ENCODE measurements at regions not wholly inside any gene's neighbourhood (a gene's known extent, or its start where the extent isn't known, plus 50 kb on each side); places are given as distances from the start of the nearest gene placed in this dataset.
A peak's percentile ranks its signal among the peaks of the same experiment; 100 is the strongest.

- DNase-seq (ENCODE audit: low read depth): no peak
Measured at GRCh38 chr5:167880420-167880819, 411.0 kb upstream of the WWC1 start.

- no peak for DNase-seq (ENCODE audit: low read depth)
Measured at GRCh38 chr5:167881041-167881440, 410.4 kb upstream of the WWC1 start.

- DNase-seq (ENCODE audit: low read depth): no peak
Measured at GRCh38 chr5:167886196-167886595, 405.2 kb upstream of the WWC1 start.

GRCh38 chr5:167888393-167888792 is 403.1 kb upstream of the WWC1 start:
- DNase-seq (ENCODE audit: low read depth): no peak

- peak; percentile 30 for DNase-seq (ENCODE audit: low read depth)
Measured at GRCh38 chr5:167889276-167889675, 402.2 kb upstream of the WWC1 start.

- DNase-seq (ENCODE audit: low read depth): no peak
Measured at GRCh38 chr5:167892352-167893115, 398.9 kb upstream of the WWC1 start.

- no peak for DNase-seq (ENCODE audit: low read depth)
Measured at GRCh38 chr5:167893271-167893670, 398.2 kb upstream of the WWC1 start.

GRCh38 chr5:167894631-167895472 is 396.6 kb upstream of the WWC1 start:
- DNase-seq (ENCODE audit: low read depth): no peak

GRCh38 chr5:167895899-167896659 is 395.4 kb upstream of the WWC1 start:
- DNase-seq (ENCODE audit: low read depth): peak; percentile 26

GRCh38 chr5:167896814-167897213 is 394.6 kb upstream of the WWC1 start:
- no peak for DNase-seq (ENCODE audit: low read depth)

- no peak for DNase-seq (ENCODE audit: low read depth)
Measured at GRCh38 chr5:167897371-167897770, 394.1 kb upstream of the WWC1 start.

GRCh38 chr5:167898361-167899042 is 392.9 kb upstream of the WWC1 start:
- peak; percentile 52 for DNase-seq (ENCODE audit: low read depth)

GRCh38 chr5:167899490-167900070 is 391.9 kb upstream of the WWC1 start:
- peak; percentile 81 for DNase-seq (ENCODE audit: low read depth)

GRCh38 chr5:167900340-167900935 is 391.0 kb upstream of the WWC1 start:
- no peak for DNase-seq (ENCODE audit: low read depth)

- DNase-seq (ENCODE audit: low read depth): no peak
Measured at GRCh38 chr5:167902298-167902697, 389.1 kb upstream of the WWC1 start.

- DNase-seq (ENCODE audit: low read depth): no peak
Measured at GRCh38 chr5:167903243-167903642, 388.2 kb upstream of the WWC1 start.

GRCh38 chr5:167903659-167904058 is 387.8 kb upstream of the WWC1 start:
- no peak for DNase-seq (ENCODE audit: low read depth)

GRCh38 chr5:167905919-167906853 is 385.3 kb upstream of the WWC1 start:
- no peak for DNase-seq (ENCODE audit: low read depth)

- peak; percentile 54 for DNase-seq (ENCODE audit: low read depth)
Measured at GRCh38 chr5:167908606-167909005, 382.8 kb upstream of the WWC1 start.

All from RPMI7951 (cell line).